Psoas muscle (tissue), 7 donors: ENCODE measurements at regions not wholly inside any gene's neighbourhood (a gene's known extent, or its start where the extent isn't known, plus 50 kb on each side); places are given as distances from the start of the nearest gene placed in this dataset.

Experiments used
- ATAC-seq, 4 donors: fragments of 200-7000 bp; cut with Tn5 transposase; one replicate each; pipeline ENCODE4 v1.9.1; 2020; ENCODE audit warnings: moderate library complexity in 3 of 4, mild to moderate bottlenecking in 2 of 4
- DNase-seq, 2 donors: peaks; one replicate each; pipeline ENCODE4 v3.0.0-alpha.2; 2020
- H3K27ac ChIP-seq: fragments of 200-600 bp; one replicate; pipeline ENCODE4 v1.8.0; 2022
- H3K27me3 ChIP-seq, 3 donors: fragments of 200-600 bp in 1 of 3; one replicate each; pipeline versions ENCODE4 v1.6.1 to v1.8.0; 2013 to 2022; ENCODE audit warnings: low read length in 2 of 3, mild to moderate bottlenecking in 2 of 3, moderate library complexity in 1 of 3; ENCODE audit not compliant: insufficient read depth in 3 of 3
- H3K36me3 ChIP-seq, 2 donors: fragments of 200-600 bp in 1 of 2; one replicate each; pipeline versions ENCODE4 v1.6.1 to v1.8.0; 2013 to 2022; ENCODE audit warnings: low read depth in 1 of 2, mild to moderate bottlenecking in 1 of 2, moderate library complexity in 1 of 2; ENCODE audit not compliant: insufficient read depth in 1 of 2
- H3K4me1 ChIP-seq: fragments of 200-600 bp; one replicate; pipeline ENCODE4 v1.8.0; 2022
- H3K4me3 ChIP-seq: fragments of 200-600 bp; one replicate; pipeline ENCODE4 v1.8.0; 2022; ENCODE audit warnings: mild to moderate bottlenecking
- H3K9me3 ChIP-seq: fragments of 200-600 bp; one replicate; pipeline ENCODE4 v1.8.0; 2022
- WGBS, 3 donors: extraction: QIAGEN DNeasy Blood & Tissue Kit; methylation state at CpG; one replicate each; pipeline versions ENCODE4 v1.1.6 to v1.1.7; 2013; 5-methylcytosine and 5-hydroxymethylcytosine counted together
- intact Hi-C, 2 donors: fragments of 100-400 bp; cut with DNase I; formaldehyde crosslinking; loops; one replicate each; pipeline versions ENCODE4 v1.11.0 to v1.14.2; 2022
- TF ChIP-seq, protein P1 (sequence below): fragments of 200-600 bp; IDR thresholded peaks from one replicate; pipeline ENCODE4 v1.8.0; 2022; ENCODE audit warnings: antibody characterized with exemption
- donor health status: healthy with polysubstance abuse.
- donor health status: DM: no; HTN: no; CAD: no; lungs with moderate emphysema.
- donor health status: Bipolar disorder and iron deficiency.
- donor health status: healthy.
- donor health status: DM: yes; HTN: yes; CAD: no.
- donor health status: DM: no; HTN: no; CAD: no.
- donor health status: DM: yes; HTN: yes; CAD: no.

DNA sequence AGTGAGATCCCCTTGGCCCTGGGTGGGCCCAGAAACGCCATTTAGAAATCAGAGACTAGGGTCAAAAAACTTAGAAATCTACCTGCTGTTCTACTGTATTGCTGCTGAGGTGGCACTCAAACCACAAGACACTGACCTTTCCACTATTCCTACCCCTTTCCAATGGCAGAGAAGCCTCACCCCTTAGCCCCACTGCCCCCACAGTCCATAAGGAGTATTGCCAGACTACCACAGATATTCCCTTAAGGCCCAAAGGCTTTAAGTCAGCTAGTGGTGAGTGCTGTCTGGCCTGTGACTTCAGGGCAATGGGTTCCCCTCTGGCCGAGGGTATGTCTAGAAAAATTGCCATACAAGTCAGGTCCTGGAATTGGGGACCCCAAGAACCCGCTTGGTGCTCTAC, 656.1 kb downstream of the COL12A1 start:
- DNase-seq (no peak), ATAC-seq (no peak)
- TF ChIP-seq, protein P1, sequence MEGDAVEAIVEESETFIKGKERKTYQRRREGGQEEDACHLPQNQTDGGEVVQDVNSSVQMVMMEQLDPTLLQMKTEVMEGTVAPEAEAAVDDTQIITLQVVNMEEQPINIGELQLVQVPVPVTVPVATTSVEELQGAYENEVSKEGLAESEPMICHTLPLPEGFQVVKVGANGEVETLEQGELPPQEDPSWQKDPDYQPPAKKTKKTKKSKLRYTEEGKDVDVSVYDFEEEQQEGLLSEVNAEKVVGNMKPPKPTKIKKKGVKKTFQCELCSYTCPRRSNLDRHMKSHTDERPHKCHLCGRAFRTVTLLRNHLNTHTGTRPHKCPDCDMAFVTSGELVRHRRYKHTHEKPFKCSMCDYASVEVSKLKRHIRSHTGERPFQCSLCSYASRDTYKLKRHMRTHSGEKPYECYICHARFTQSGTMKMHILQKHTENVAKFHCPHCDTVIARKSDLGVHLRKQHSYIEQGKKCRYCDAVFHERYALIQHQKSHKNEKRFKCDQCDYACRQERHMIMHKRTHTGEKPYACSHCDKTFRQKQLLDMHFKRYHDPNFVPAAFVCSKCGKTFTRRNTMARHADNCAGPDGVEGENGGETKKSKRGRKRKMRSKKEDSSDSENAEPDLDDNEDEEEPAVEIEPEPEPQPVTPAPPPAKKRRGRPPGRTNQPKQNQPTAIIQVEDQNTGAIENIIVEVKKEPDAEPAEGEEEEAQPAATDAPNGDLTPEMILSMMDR: no peak
- H3K4me3 ChIP-seq: no peak overlapping the region
- intact Hi-C loops: no loop called here
- H3K4me1 ChIP-seq: no peaks in the 10 kb centered on the region
- H3K27me3 ChIP-seq: peaks cover 0 to 2% (median 0%) of the 10 kb centered on the region in 3 donors
- H3K27ac ChIP-seq: no peak overlapping the region
- 79 to 93% (median 87%) methylated on average over 3 of the region's 3 CpGs for whole genome bisulfite sequencing, 3 donors
- H3K36me3 ChIP-seq: no peaks in the 10 kb centered on the region
- H3K9me3 ChIP-seq: no peaks in the 10 kb centered on the region

DNA sequence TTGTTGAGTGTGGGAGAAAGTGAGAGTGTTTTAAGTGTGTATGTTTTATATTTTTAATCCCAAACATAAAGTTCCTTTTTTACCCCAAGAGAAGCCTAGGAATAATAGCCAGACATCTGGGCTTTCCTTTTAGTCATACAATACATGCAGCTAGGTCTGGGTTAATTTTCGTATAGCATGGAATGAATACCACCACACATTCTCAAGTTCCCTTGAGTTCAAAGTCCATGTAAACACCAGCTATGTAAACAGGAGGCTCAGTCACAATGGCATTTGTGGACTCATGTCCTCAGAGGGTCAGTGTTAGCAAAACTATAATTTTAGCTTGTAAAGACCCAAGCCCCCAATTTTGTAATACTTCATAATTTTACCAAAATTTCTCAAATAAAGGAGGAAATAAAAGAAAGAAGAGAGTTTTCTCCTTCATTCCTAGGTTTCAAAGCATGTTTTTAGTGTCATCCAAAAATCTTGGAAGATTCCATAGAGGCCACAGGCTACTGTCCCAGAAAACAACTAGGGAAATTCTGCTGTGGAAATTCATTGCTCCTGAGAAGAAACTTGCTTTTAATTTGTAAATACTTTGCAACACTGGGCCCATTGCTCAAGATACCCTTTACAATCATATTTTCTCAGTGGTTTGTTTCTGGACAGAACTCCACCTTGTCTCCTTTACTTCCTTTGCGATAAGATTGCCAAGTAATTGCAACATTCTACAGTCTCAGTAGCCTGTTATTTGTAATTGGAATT, 671.2 kb downstream of the COL12A1 start:
- Histone ChIP-seq H3K4me3 (no peak overlapping the region), H3K27me3 (no peaks in the 10 kb centered on the region), H3K4me1 (no peaks in the 10 kb centered on the region), H3K9me3 (no peaks in the 10 kb centered on the region), H3K27ac (no peak overlapping the region), H3K36me3 (no peaks in the 10 kb centered on the region)
- DNase-seq (no peak), ATAC-seq (peak in 1 of 4 donors; percentile 38)
- TF ChIP-seq, protein P1: no peak
- 43 to 55% (median 54%) methylated on average over 2 of the region's 2 CpGs for WGBS, 3 donors
- intact Hi-C loops: no loop called here

DNA sequence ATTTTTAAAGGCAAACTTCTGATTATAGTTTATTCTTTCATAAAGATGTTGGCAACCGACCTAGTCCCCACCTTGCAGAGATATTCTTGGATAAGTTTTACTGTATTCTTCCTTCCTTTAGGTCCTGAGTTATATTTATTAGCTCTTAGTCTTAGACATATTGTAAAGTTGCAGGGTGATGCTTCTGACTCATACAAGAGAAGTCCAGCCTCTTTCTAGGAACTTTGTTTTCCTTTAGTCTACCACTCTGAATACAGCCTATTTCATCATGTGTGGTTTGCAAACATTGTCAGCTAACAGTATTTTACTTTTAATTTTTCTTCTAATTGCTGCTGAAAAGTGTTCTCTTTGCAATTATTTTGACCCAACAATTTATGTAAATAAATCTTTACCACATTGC, 686.7 kb downstream of the COL12A1 start:
- H3K27ac ChIP-seq: no peak overlapping the region
- H3K27me3 ChIP-seq: no peaks in the 10 kb centered on the region
- 38 to 71% (median 71%) methylated on average over 1 of the region's 1 CpG for WGBS, 3 donors
- H3K36me3 ChIP-seq: no peaks in the 10 kb centered on the region
- H3K9me3 ChIP-seq: peaks cover 6% of the 10 kb centered on the region
- intact Hi-C loops: no loop called here
- TF ChIP-seq, protein P1: no peak
- no peak for DNase-seq
- ATAC-seq: no peak
- H3K4me1 ChIP-seq: no peaks in the 10 kb centered on the region
- H3K4me3 ChIP-seq: no peak overlapping the region

DNA sequence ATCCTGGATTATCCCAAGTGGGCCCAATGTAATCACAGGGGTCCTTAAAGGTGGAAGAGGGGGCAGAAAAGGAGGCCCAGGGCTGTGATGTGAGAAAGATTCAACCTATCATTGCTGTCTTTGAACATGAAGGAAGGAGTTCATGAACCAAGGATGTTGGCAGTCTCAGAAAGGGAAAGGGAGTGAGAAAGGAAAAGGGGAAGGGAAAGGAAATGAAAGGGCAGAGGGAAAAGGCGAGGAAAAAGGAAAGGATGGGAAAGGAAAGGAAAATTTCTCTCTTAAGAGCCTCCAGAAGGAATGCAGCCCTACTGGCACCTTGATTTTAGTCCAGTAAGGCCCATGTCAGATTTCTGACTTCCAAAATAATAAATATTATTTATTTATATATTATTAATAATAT, 687.8 kb downstream of the COL12A1 start:
- no peak overlapping the region for H3K4me3 ChIP-seq
- DNase-seq (no peak), ATAC-seq (no peak)
- intact Hi-C loops: no loop called here
- 67 to 88% (median 71%) methylated on average over 1 of the region's 1 CpG for WGBS, 3 donors
- H3K27ac ChIP-seq: no peak overlapping the region
- H3K36me3 ChIP-seq: no peaks in the 10 kb centered on the region
- H3K9me3 ChIP-seq: peaks cover 6% of the 10 kb centered on the region
- TF ChIP-seq, protein P1: no peak
- H3K4me1 ChIP-seq: no peaks in the 10 kb centered on the region
- no peaks in the 10 kb centered on the region for H3K27me3 ChIP-seq

DNA sequence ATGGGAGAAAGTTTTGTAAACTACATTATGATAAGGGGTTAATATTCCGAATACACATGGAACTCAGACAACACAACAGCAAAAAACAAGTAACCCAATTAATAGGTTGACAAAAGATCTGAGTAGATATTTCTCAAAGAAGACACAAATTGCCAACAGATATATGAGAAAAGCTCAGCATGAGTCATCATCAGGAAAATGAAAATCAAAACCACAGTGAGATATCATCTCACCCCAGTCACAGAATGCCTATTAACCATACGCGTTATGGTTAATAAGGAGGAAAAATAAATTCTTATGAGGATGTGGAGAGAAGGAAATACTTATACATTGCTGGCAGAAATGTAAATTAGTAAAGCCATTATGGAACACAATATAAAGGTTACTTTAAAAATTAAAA, 695.0 kb downstream of the COL12A1 start:
- DNase-seq (no peak), ATAC-seq (no peak)
- intact Hi-C loops: no loop called here
- H3K27me3 ChIP-seq: no peaks in the 10 kb centered on the region
- TF ChIP-seq, protein P1: no peak
- peaks cover 8% of the 10 kb centered on the region for H3K9me3 ChIP-seq
- WGBS, 3 donors: 93 to 96% (median 94%) methylated on average over 3 of the region's 3 CpGs
- no peaks in the 10 kb centered on the region for H3K36me3 ChIP-seq
- H3K4me1 ChIP-seq: no peaks in the 10 kb centered on the region
- H3K4me3 ChIP-seq: no peak overlapping the region
- no peak overlapping the region for H3K27ac ChIP-seq
